GM19468 (cell line): ENCODE measurements at regions not wholly inside any gene's neighbourhood (a gene's known extent, or its start where the extent isn't known, plus 50 kb on each side); places are given as distances from the start of the nearest gene placed in this dataset.
A peak's percentile ranks its signal among the peaks of the same experiment; 100 is the strongest.

ENCODE experiments used
- ATAC-seq: cut with Tn5 transposase; IDR thresholded peaks from one replicate; pipeline ENCODE4 v1.9.1; 2021; ENCODE audit warnings: mild to moderate bottlenecking, moderate library complexity, moderate number of reproducible peaks; ENCODE audit not compliant: unreplicated experiment; ENCODE audit errors: extremely low read depth

DNA sequence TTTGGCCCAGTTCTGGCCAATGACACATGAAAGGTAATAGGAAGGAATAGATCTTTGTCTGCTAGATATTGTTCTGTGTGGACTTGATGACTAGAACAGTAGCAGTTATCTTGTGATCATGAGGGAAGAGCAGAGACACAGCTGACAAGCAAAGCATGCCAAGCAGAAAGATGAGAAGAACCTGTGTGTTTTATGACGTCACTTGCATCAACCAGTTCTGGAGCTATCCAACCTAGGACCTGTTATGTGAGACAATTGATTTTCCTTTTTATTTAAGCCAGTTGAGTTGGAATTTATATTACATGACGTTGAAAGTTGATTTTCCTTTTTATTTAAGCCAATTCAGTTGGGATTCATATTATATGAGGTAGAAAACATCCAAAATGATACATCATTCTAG lies 143.2 kb downstream of the MCHR2 start:
- ATAC-seq, result no peak

DNA sequence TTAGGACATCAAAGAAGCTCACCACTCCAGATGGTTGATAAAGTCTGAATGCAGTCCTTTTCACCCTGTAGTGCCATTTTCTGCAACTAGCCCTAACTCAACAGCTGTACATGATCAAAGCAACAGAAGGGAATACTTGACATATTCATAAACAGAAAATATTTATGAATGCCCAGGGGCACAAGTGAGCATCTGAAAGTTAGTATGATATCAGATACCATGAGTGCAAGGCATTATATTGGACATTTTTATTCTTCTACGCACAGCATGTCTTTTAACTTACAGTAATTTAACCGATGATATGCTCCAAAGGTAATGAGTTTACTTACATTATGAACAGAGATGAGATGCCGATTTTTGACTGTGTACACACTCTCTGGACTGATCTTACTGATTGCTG lies 142.0 kb downstream of the MCHR2 start:
- ATAC-seq, result no peak

DNA sequence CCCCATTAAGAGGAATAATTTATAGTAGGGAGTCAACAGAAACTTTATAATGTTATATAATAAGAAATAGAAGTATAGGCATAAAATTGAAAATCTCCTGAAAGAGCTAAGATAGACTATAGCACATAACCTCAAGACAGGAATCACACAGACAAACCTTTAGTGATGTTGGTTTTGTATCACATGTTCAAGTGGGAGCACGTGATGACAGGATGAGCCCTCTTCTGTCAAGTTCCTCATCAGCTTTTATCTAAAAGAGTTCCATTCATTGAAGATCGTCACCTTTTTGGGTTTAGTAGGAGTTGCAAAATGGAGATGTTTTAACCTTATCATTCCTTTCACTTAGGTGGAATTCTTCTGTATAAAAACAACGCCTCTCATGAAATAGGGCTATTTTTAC lies 127.0 kb downstream of the MCHR2 start:
- ATAC-seq, result no peak

DNA sequence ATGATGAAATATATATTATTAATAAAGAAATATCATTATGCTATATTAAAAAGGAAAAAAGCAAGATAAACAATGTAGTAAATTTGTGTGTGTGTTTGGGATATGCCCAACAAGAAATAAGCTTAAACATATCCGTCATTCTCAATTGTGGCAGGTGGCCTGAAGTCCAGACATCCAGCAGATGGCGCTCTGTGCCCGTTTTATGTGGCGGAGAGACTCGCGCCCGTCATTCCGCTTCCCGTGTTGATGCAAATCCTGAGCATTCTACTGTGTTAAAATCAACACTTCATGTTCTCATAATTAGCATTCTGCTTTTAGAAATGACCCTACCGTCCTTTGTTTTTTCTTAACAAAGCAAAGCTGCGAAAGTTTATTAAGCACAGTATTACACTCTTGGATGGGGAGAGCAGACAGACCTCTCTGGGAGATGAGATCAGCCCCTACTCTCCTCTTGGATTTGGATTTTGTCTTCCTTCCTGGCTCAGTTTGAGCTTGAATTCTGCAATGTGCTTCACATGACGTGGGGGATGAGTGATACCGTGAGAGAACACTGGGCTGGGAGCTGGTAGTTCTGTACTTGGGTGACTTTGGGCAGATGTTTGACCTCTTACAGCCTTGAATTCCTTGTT lies 125.8 kb downstream of the MCHR2 start:
- peak; percentile 58 for ATAC-seq
